GM12878 (cell line): ENCODE measurements at regions not wholly inside any gene's neighbourhood (a gene's known extent, or its start where the extent isn't known, plus 50 kb on each side); places are given as distances from the start of the nearest gene placed in this dataset.

Source experiments
- ATAC-seq: fragments of 200-7000 bp; cut with Tn5 transposase; 3 replicates; pipeline ENCODE4 v1.9.1; 2020; ENCODE audit warnings: mild to moderate bottlenecking, moderate library complexity
- BruUV-seq: library from RNA; stranded (reverse); fragments of 400-500 nt; replicated peaks from 2 replicates; lab custom pipeline; 2021; lab: Mats Ljungman, UMichigan
- CTCF ChIA-PET: fragments of 300-600 bp; sonication (Branson Sonifier 250); formaldehyde crosslinking; extraction: SDS; loops from one replicate; lab custom pipeline; 2021; ENCODE audit warnings: inconsistent platforms; lab: Yijun Ruan, JAX
- POLR2A ChIA-PET: fragments of 350-600 bp; formaldehyde crosslinking; extraction: SDS; loops from one replicate; lab custom pipeline; 2021; ENCODE audit warnings: inconsistent platforms; lab: Charles Lee
- RAD21 ChIA-PET: fragments of 300-600 bp; sonication (Branson Sonifier 250); formaldehyde crosslinking; loops from one replicate; lab custom pipeline; 2023; ENCODE audit warnings: antibody characterized with exemption; ENCODE audit not compliant: unreplicated experiment; lab: Charles Lee
- SMC1A ChIA-PET: fragments of 300-600 bp; sonication (Branson Sonifier 250); formaldehyde crosslinking; loops from one replicate; lab custom pipeline; 2023; ENCODE audit not compliant: unreplicated experiment, uncharacterized antibody; lab: Charles Lee
- DNase-seq: peaks from one replicate; pipeline ENCODE4 v3.0.0-alpha.2; 2011; ENCODE audit warnings: low read depth, low spot score
- FAIRE-seq: peaks from 3 replicates; lab custom pipeline; 2011; peaks lifted over from hg19 to GRCh38; lab: Jason Lieb, UNC
- H2AFZ ChIP-seq: 2 replicates; pipeline ENCODE4 v1.6.0; 2011; ENCODE audit warnings: low read depth, low read length, control low read depth; ENCODE audit not compliant: control insufficient read depth
- H3K27ac ChIP-seq: 2 replicates; pipeline ENCODE4 v1.5.1; 2011; ENCODE audit warnings: control low read depth; ENCODE audit not compliant: control insufficient read depth, insufficient read depth
- H3K27me3 ChIP-seq, 2 experiments: replicated peaks in 1 of 2; 2 replicates each; pipeline versions ENCODE4 v1.6.0 to v1.6.1; 2011; ENCODE audit warnings: low read length in 1 of 2; ENCODE audit not compliant: control insufficient read depth in 2 of 2, insufficient read depth in 2 of 2
- H3K36me3 ChIP-seq, 2 experiments: 2 replicates each; pipeline ENCODE4 v1.5.1; 2011; ENCODE audit warnings: low read length in 1 of 2; ENCODE audit not compliant: control insufficient read depth in 2 of 2, insufficient read depth in 2 of 2
- H3K4me1 ChIP-seq: 2 replicates; pipeline ENCODE4 v1.6.1; 2011; ENCODE audit warnings: mild to moderate bottlenecking, low read length, moderate library complexity, mixed read lengths; ENCODE audit not compliant: control insufficient read depth, insufficient read depth
- H3K4me2 ChIP-seq: 2 replicates; pipeline ENCODE4 v1.6.0; 2011; ENCODE audit warnings: control low read depth; ENCODE audit not compliant: control insufficient read depth, insufficient read depth
- H3K4me3 ChIP-seq: fragments of 200-600 bp; sonication (generic); 2 replicates; pipeline ENCODE4 v1.5.1; 2016
- H3K79me2 ChIP-seq: 2 replicates; pipeline ENCODE4 v1.6.0; 2011; ENCODE audit warnings: low read length; ENCODE audit not compliant: control insufficient read depth, insufficient read depth
- H3K9ac ChIP-seq: 2 replicates; pipeline ENCODE4 v1.8.0; 2011; ENCODE audit warnings: low read length, control low read depth, mixed read lengths; ENCODE audit not compliant: control insufficient read depth, insufficient read depth
- H3K9me3 ChIP-seq: replicated peaks from 3 replicates; pipeline ENCODE4 v1.5.1; 2011; ENCODE audit warnings: mild to moderate bottlenecking, low read length; ENCODE audit not compliant: control insufficient read depth, insufficient read depth
- H4K20me1 ChIP-seq: 2 replicates; pipeline ENCODE4 v1.6.0; 2011; ENCODE audit not compliant: control insufficient read depth, insufficient read depth
- BCL11A ChIP-seq: IDR thresholded peaks from 2 replicates; pipeline ENCODE4 v1.6.1; 2011; ENCODE audit warnings: low read depth, low read length
- CEBPB ChIP-seq, 2 experiments: fragments of 150-350 bp in 1 of 2; IDR thresholded peaks; 2 replicates each; pipeline ENCODE4 v1.6.1; 2012 to 2014; ENCODE audit warnings: low read depth in 2 of 2, low read length in 2 of 2, borderline replicate concordance in 1 of 2, inconsistent platforms in 1 of 2
- CHD2 ChIP-seq: IDR thresholded peaks from 2 replicates; pipeline ENCODE4 v1.6.1; 2011; ENCODE audit warnings: low read depth, low read length, improper control_type of control experiment, borderline replicate concordance
- EGR1 ChIP-seq, 2 experiments: IDR thresholded peaks; 1 replicate in 1 of 2; 2 replicates in 1 of 2; pipeline ENCODE4 v1.6.1; 2011 to 2012; ENCODE audit warnings: low read depth in 2 of 2, low read length in 2 of 2, borderline replicate concordance in 1 of 2, mild to moderate bottlenecking in 1 of 2, moderate library complexity in 1 of 2
- FOXK2 ChIP-seq: fragments of 450-650 bp; IDR thresholded peaks from 2 replicates; pipeline ENCODE4 v1.6.1; 2017; ENCODE audit warnings: mild to moderate bottlenecking, moderate library complexity
- GABPA ChIP-seq: IDR thresholded peaks from 2 replicates; pipeline ENCODE4 v1.6.1; 2014; ENCODE audit warnings: antibody characterized with exemption, low read depth, mild to moderate bottlenecking, inconsistent platforms
- KDM1A ChIP-seq: fragments of 200-600 bp; sonication (generic); IDR thresholded peaks from 2 replicates; pipeline ENCODE4 v1.6.1; 2016; ENCODE audit warnings: borderline replicate concordance
- KLF5 ChIP-seq: fragments of 450-650 bp; IDR thresholded peaks from 2 replicates; pipeline ENCODE4 v1.6.1; 2014; ENCODE audit warnings: mild to moderate bottlenecking; ENCODE audit not compliant: partially characterized antibody
- NFYB ChIP-seq: IDR thresholded peaks from 2 replicates; pipeline ENCODE4 v1.6.1; 2011; ENCODE audit warnings: low read depth, mild to moderate bottlenecking, low read length, improper control_type of control experiment, moderate library complexity; ENCODE audit not compliant: insufficient read depth
- NR2F1 ChIP-seq: fragments of 450-650 bp; conservative IDR thresholded peaks from 2 replicates; pipeline ENCODE4 v1.6.1; 2017; ENCODE audit warnings: mild to moderate bottlenecking
- RELA ChIP-seq: fragments of 450-650 bp; IDR thresholded peaks from 2 replicates; pipeline ENCODE4 v1.8.0; 2014; ENCODE audit warnings: borderline replicate concordance; ENCODE audit not compliant: partially characterized antibody
- STAT3 ChIP-seq: IDR thresholded peaks from 2 replicates; pipeline ENCODE4 v1.6.1; 2011; ENCODE audit warnings: low read depth, low read length, improper control_type of control experiment
- ZNF274 ChIP-seq: IDR thresholded peaks from one replicate; pipeline ENCODE4 v1.8.0; 2011; ENCODE audit not compliant: insufficient read length, insufficient read depth
- WGBS: methylation state at CpG from one replicate; pipeline ENCODE4 v1.1.6; 2016; ENCODE audit warnings: low lambda C conversion rate; ENCODE audit not compliant: insufficient replicate concordance, insufficient coverage; ENCODE audit errors: missing lambda C conversion rate; 5-methylcytosine and 5-hydroxymethylcytosine counted together
- in situ Hi-C: fragments of 300-500 bp; cut with MboI; formaldehyde crosslinking; loops from 9 replicates; pipeline ENCODE4 v1.14.3; 2018; ENCODE audit warnings: mixed read lengths
- intact Hi-C: fragments of 100-400 bp; cut with micrococcal nuclease; formaldehyde crosslinking; loops from one replicate; pipeline ENCODE4 v1.14.2; 2022; ENCODE audit not compliant: unreplicated experiment
- TF ChIP-seq, protein P1 (sequence below): fragments of 450-650 bp; IDR thresholded peaks from 2 replicates; pipeline ENCODE4 v1.6.1; 2017; ENCODE audit warnings: mild to moderate bottlenecking, moderate library complexity
- TF ChIP-seq, protein P2 (sequence below): IDR thresholded peaks from 2 replicates; pipeline ENCODE4 v1.6.1; 2012; ENCODE audit warnings: low read length, inconsistent platforms
- TF ChIP-seq, protein P3 (sequence below): IDR thresholded peaks from 2 replicates; pipeline ENCODE4 v1.6.1; 2011; ENCODE audit warnings: borderline replicate concordance, low read depth, mild to moderate bottlenecking, moderate library complexity, mixed read lengths, low read length; ENCODE audit not compliant: insufficient read depth; ENCODE audit errors: extremely low read length
- TF ChIP-seq, protein P4 (sequence below): fragments of 450-650 bp; IDR thresholded peaks from 2 replicates; pipeline ENCODE4 v1.6.1; 2018; ENCODE audit warnings: mild to moderate bottlenecking, low read depth, moderate library complexity; ENCODE audit not compliant: partially characterized antibody

DNA sequence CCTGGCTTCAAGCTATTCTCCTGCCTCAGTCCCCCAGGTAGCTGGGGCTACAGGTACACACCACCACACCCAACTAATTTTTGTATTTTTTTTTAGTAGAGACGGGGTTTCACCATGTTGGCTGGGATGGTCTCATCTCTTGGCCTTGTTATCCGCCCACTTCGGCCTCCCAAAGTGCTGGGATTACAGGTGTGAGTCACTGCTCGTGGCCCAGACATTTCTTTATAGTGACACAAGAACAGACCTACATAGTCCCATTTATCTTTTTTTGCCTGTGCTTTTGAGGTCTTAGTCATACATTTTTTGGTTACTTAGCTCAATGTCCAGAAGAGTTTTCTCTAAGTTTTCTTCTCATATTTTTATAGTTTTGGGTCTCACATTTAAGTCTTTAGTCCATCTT, 247.4 kb downstream of the SYT10 start:
- Histone ChIP-seq H3K4me1 (no peaks in the 10 kb centered on the region), H4K20me1 (no peaks in the 10 kb centered on the region), H2AFZ (no peak overlapping the region), H3K36me3 (no peaks in the 10 kb centered on the region), H3K27me3 (no peaks in the 10 kb centered on the region), H3K4me2 (no peak overlapping the region), H3K9ac (no peak overlapping the region), H3K79me2 (no peaks in the 10 kb centered on the region), H3K9me3 (no peaks in the 10 kb centered on the region), H3K4me3 (no peak overlapping the region), H3K27ac (no peak overlapping the region)
- intact Hi-C loops = no loop called here
- in situ Hi-C loops = no loop called here
- WGBS = 27% methylated on average over 4 of the region's 4 CpGs
- POLR2A ChIA-PET = no interaction called here
- SMC1A ChIA-PET = no interaction called here
- CTCF ChIA-PET = no interaction called here
- DNase-seq (no peak), ATAC-seq (no peak), FAIRE-seq (no peak)
- RAD21 ChIA-PET = no interaction called here
- BruUV-seq = no TSS peak
- TF ChIP-seq, protein P1, sequence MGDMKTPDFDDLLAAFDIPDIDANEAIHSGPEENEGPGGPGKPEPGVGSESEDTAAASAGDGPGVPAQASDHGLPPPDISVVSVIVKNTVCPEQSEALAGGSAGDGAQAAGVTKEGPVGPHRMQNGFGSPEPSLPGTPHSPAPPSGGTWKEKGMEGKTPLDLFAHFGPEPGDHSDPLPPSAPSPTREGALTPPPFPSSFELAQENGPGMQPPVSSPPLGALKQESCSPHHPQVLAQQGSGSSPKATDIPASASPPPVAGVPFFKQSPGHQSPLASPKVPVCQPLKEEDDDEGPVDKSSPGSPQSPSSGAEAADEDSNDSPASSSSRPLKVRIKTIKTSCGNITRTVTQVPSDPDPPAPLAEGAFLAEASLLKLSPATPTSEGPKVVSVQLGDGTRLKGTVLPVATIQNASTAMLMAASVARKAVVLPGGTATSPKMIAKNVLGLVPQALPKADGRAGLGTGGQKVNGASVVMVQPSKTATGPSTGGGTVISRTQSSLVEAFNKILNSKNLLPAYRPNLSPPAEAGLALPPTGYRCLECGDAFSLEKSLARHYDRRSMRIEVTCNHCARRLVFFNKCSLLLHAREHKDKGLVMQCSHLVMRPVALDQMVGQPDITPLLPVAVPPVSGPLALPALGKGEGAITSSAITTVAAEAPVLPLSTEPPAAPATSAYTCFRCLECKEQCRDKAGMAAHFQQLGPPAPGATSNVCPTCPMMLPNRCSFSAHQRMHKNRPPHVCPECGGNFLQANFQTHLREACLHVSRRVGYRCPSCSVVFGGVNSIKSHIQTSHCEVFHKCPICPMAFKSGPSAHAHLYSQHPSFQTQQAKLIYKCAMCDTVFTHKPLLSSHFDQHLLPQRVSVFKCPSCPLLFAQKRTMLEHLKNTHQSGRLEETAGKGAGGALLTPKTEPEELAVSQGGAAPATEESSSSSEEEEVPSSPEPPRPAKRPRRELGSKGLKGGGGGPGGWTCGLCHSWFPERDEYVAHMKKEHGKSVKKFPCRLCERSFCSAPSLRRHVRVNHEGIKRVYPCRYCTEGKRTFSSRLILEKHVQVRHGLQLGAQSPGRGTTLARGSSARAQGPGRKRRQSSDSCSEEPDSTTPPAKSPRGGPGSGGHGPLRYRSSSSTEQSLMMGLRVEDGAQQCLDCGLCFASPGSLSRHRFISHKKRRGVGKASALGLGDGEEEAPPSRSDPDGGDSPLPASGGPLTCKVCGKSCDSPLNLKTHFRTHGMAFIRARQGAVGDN = no peak
- TF ChIP-seq, protein P2, sequence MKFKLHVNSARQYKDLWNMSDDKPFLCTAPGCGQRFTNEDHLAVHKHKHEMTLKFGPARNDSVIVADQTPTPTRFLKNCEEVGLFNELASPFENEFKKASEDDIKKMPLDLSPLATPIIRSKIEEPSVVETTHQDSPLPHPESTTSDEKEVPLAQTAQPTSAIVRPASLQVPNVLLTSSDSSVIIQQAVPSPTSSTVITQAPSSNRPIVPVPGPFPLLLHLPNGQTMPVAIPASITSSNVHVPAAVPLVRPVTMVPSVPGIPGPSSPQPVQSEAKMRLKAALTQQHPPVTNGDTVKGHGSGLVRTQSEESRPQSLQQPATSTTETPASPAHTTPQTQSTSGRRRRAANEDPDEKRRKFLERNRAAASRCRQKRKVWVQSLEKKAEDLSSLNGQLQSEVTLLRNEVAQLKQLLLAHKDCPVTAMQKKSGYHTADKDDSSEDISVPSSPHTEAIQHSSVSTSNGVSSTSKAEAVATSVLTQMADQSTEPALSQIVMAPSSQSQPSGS = no peak
- TF ChIP-seq, protein P3, sequence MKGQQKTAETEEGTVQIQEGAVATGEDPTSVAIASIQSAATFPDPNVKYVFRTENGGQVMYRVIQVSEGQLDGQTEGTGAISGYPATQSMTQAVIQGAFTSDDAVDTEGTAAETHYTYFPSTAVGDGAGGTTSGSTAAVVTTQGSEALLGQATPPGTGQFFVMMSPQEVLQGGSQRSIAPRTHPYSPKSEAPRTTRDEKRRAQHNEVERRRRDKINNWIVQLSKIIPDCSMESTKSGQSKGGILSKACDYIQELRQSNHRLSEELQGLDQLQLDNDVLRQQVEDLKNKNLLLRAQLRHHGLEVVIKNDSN = no peak
- TF ChIP-seq CEBPB (IDR thresholded peaks at IDR 0.05; ENCODE audit: borderline replicate concordance in 1 of 2, low read depth in 2 of 2, low read length in 2 of 2) (no peak), RELA (no peak), NFYB (no peak), KLF5 (no peak), BCL11A (no peak), ZNF274 (no peak), KDM1A (no peak), STAT3 (no peak), GABPA (no peak), FOXK2 (no peak), NR2F1 (no peak), EGR1 (IDR thresholded peaks at IDR 0.05; ENCODE audit: borderline replicate concordance in 1 of 2, low read depth in 2 of 2, low read length in 2 of 2) (no peak), CHD2 (no peak)
- TF ChIP-seq, protein P4, sequence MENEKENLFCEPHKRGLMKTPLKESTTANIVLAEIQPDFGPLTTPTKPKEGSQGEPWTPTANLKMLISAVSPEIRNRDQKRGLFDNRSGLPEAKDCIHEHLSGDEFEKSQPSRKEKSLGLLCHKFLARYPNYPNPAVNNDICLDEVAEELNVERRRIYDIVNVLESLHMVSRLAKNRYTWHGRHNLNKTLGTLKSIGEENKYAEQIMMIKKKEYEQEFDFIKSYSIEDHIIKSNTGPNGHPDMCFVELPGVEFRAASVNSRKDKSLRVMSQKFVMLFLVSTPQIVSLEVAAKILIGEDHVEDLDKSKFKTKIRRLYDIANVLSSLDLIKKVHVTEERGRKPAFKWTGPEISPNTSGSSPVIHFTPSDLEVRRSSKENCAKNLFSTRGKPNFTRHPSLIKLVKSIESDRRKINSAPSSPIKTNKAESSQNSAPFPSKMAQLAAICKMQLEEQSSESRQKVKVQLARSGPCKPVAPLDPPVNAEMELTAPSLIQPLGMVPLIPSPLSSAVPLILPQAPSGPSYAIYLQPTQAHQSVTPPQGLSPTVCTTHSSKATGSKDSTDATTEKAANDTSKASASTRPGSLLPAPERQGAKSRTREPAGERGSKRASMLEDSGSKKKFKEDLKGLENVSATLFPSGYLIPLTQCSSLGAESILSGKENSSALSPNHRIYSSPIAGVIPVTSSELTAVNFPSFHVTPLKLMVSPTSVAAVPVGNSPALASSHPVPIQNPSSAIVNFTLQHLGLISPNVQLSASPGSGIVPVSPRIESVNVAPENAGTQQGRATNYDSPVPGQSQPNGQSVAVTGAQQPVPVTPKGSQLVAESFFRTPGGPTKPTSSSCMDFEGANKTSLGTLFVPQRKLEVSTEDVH = no peak
